IMR-90 (cell line): ENCODE measurements at regions not wholly inside any gene's neighbourhood (a gene's known extent, or its start where the extent isn't known, plus 50 kb on each side); places are given as distances from the start of the nearest gene placed in this dataset.

Experiments
- ATAC-seq: fragments of 200-7000 bp; cut with Tn5 transposase; 2 replicates; pipeline ENCODE4 v1.9.1; 2020; ENCODE audit warnings: low read depth, mild to moderate bottlenecking, moderate library complexity
- BruUV-seq: library from RNA; stranded (reverse); fragments of 400-500 nt; replicated peaks from 2 replicates; lab custom pipeline; 2021; lab: Mats Ljungman, UMichigan
- CTCF ChIA-PET: fragments of 300-600 bp; formaldehyde crosslinking; extraction: SDS; loops from one replicate; lab custom pipeline; 2021; ENCODE audit warnings: antibody characterized with exemption; lab: Yijun Ruan, JAX
- POLR2A ChIA-PET: fragments of 300-600 bp; sonication (Branson Sonifier 250); formaldehyde crosslinking; loops from one replicate; lab custom pipeline; 2022; ENCODE audit warnings: antibody characterized with exemption; ENCODE audit not compliant: unreplicated experiment; lab: Charles Lee
- DNase-seq: peaks from one replicate; pipeline ENCODE4 v3.0.0; 2013
- H2AFZ ChIP-seq: replicated peaks from 2 replicates; pipeline ENCODE3; 2013; ENCODE audit warnings: low read length, mild to moderate bottlenecking; ENCODE audit not compliant: poor library complexity
- H2AK5ac ChIP-seq: 2 replicates; pipeline ENCODE4 v1.6.1; 2013; ENCODE audit warnings: low read depth, low read length, inconsistent platforms
- H2AK9ac ChIP-seq: replicated peaks from 2 replicates; pipeline ENCODE3; 2013; ENCODE audit warnings: mild to moderate bottlenecking, low read depth, low read length, moderate library complexity; ENCODE audit not compliant: poor library complexity
- H2BK120ac ChIP-seq: 2 replicates; pipeline ENCODE4 v1.6.1; 2013; ENCODE audit warnings: low read depth, low read length, inconsistent platforms
- H2BK15ac ChIP-seq: 3 replicates; pipeline ENCODE4 v1.6.1; 2013; ENCODE audit warnings: low read depth, low read length, inconsistent platforms
- H2BK20ac ChIP-seq: 2 replicates; pipeline ENCODE4 v1.6.1; 2013; ENCODE audit warnings: low read depth, mild to moderate bottlenecking, inconsistent platforms, low read length, moderate library complexity
- H2BK5ac ChIP-seq: 2 replicates; pipeline ENCODE4 v1.6.1; 2013; ENCODE audit warnings: mild to moderate bottlenecking, low read depth, low read length, inconsistent platforms; ENCODE audit not compliant: poor library complexity, severe bottlenecking
- H3K14ac ChIP-seq: replicated peaks from 2 replicates; pipeline ENCODE4 v1.6.1; 2013; ENCODE audit warnings: low read depth, low read length, inconsistent platforms
- H3K18ac ChIP-seq: 2 replicates; pipeline ENCODE4 v1.6.1; 2013; ENCODE audit warnings: low read depth, low read length, control low read depth
- H3K23ac ChIP-seq: 2 replicates; pipeline ENCODE4 v1.6.1; 2013; ENCODE audit warnings: low read depth, low read length, inconsistent platforms
- H3K27ac ChIP-seq: 2 replicates; pipeline ENCODE4 v1.5.1; 2013; ENCODE audit warnings: mild to moderate bottlenecking, control low read depth, low read length; ENCODE audit not compliant: insufficient read depth
- H3K27me3 ChIP-seq: 2 replicates; pipeline ENCODE4 v1.6.1; 2013; ENCODE audit warnings: low read length; ENCODE audit not compliant: control insufficient read depth, insufficient read depth
- H3K36me3 ChIP-seq: 2 replicates; pipeline ENCODE4 v1.6.1; 2013; ENCODE audit warnings: low read length, mixed read lengths; ENCODE audit not compliant: control insufficient read depth, insufficient read depth
- H3K4ac ChIP-seq: 2 replicates; pipeline ENCODE4 v1.6.1; 2013; ENCODE audit warnings: low read depth, low read length, inconsistent platforms
- H3K4me1 ChIP-seq: 2 replicates; pipeline ENCODE4 v1.6.1; 2013; ENCODE audit warnings: low read length, mixed read lengths; ENCODE audit not compliant: control insufficient read depth, insufficient read depth
- H3K4me2 ChIP-seq: 2 replicates; pipeline ENCODE4 v1.6.1; 2013; ENCODE audit warnings: low read depth, mild to moderate bottlenecking, control low read depth, low read length, moderate library complexity
- H3K4me3 ChIP-seq: 2 replicates; pipeline ENCODE4 v1.5.1; 2013; ENCODE audit warnings: low read depth, mild to moderate bottlenecking, control low read depth, low read length, moderate library complexity; ENCODE audit not compliant: insufficient read depth
- H3K56ac ChIP-seq: 2 replicates; pipeline ENCODE4 v1.6.1; 2013; ENCODE audit warnings: low read length, inconsistent platforms; ENCODE audit not compliant: insufficient read depth; ENCODE audit errors: extremely low read depth
- H3K79me1 ChIP-seq, 2 experiments: 2 replicates each; pipeline ENCODE4 v1.6.1; 2013; ENCODE audit warnings: low read length in 2 of 2, inconsistent platforms in 1 of 2, low read depth in 1 of 2
- H3K9ac ChIP-seq: 2 replicates; pipeline ENCODE4 v1.6.1; 2013; ENCODE audit warnings: low read depth, low read length, control low read depth
- H3K9me1 ChIP-seq: 2 replicates; pipeline ENCODE4 v1.6.1; 2013; ENCODE audit warnings: low read length, inconsistent platforms; ENCODE audit not compliant: insufficient read depth
- H3K9me3 ChIP-seq: 2 replicates; pipeline ENCODE4 v1.6.1; 2013; ENCODE audit warnings: low read length; ENCODE audit not compliant: control insufficient read depth, insufficient read depth
- H4K20me1 ChIP-seq: 2 replicates; pipeline ENCODE4 v1.6.1; 2013; ENCODE audit warnings: low read length, inconsistent platforms; ENCODE audit not compliant: insufficient read depth
- H4K5ac ChIP-seq: 2 replicates; pipeline ENCODE4 v1.6.1; 2013; ENCODE audit warnings: mild to moderate bottlenecking, low read depth, low read length, control low read depth
- H4K8ac ChIP-seq, 2 experiments: 2 replicates each; pipeline ENCODE4 v1.6.1; 2013; ENCODE audit warnings: low read depth in 2 of 2, low read length in 2 of 2, control low read depth in 1 of 2, inconsistent platforms in 1 of 2
- H4K91ac ChIP-seq: 2 replicates; pipeline ENCODE4 v1.6.1; 2013; ENCODE audit warnings: low read depth, low read length, inconsistent platforms; ENCODE audit not compliant: insufficient read depth
- BHLHE40 ChIP-seq: fragments of 150-350 bp; IDR thresholded peaks from 2 replicates; pipeline ENCODE4 v1.6.1; 2016; ENCODE audit warnings: mild to moderate bottlenecking, low read depth, low read length
- CEBPB ChIP-seq: IDR thresholded peaks from 2 replicates; pipeline ENCODE4 v1.6.1; 2012; ENCODE audit warnings: low read depth, low read length, improper control_type of control experiment
- FOS ChIP-seq: fragments of 150-350 bp; IDR thresholded peaks from 2 replicates; pipeline ENCODE4 v1.6.1; 2016; ENCODE audit warnings: low read depth, low read length
- MAFK ChIP-seq: IDR thresholded peaks from 2 replicates; pipeline ENCODE4 v1.6.1; 2012; ENCODE audit warnings: low read depth, low read length, improper control_type of control experiment
- MAZ ChIP-seq: IDR thresholded peaks from 2 replicates; pipeline ENCODE4 v1.6.1; 2012; ENCODE audit warnings: low read depth, mild to moderate bottlenecking, low read length, improper control_type of control experiment, moderate library complexity, borderline replicate concordance
- SMC3 ChIP-seq: fragments of 150-350 bp; IDR thresholded peaks from 2 replicates; pipeline ENCODE4 v1.6.1; 2016; ENCODE audit warnings: low read depth, mild to moderate bottlenecking, antibody characterized with exemption, low read length, moderate library complexity
- WGBS, 2 experiments: methylation state at CpG; one replicate each; pipeline versions ENCODE4 v1.1.5 to v1.1.7; 2013; ENCODE audit warnings: missing lambda C conversion rate in 2 of 2; ENCODE audit not compliant: insufficient read length in 1 of 2; ENCODE audit errors: extremely low coverage in 2 of 2; 5-methylcytosine and 5-hydroxymethylcytosine counted together
- dilution Hi-C: fragments of 300-500 bp; cut with HindIII; formaldehyde crosslinking; loops from one replicate; pipeline ENCODE4 v1.14.3; 2018; ENCODE audit warnings: low sequenced_read_pairs; ENCODE audit not compliant: unreplicated experiment
- in situ Hi-C: fragments of 300-500 bp; cut with MboI; formaldehyde crosslinking; loops from 3 replicates; pipeline ENCODE4 v1.14.3; 2019; ENCODE audit warnings: low sequenced_read_pairs, inconsistent platforms, mixed read lengths
- intact Hi-C: fragments of 100-400 bp; cut with micrococcal nuclease; formaldehyde crosslinking; loops from 2 replicates; pipeline ENCODE4 v1.10.0; 2022
- TF ChIP-seq, protein P1 (sequence below): fragments of 150-350 bp; IDR thresholded peaks from 2 replicates; pipeline ENCODE4 v1.6.1; 2016; ENCODE audit warnings: low read depth, mild to moderate bottlenecking, low read length, moderate library complexity, borderline replicate concordance
- TF ChIP-seq, protein P2 (sequence below): fragments of 150-350 bp; IDR thresholded peaks from 2 replicates; pipeline ENCODE4 v1.6.1; 2017; ENCODE audit warnings: mild to moderate bottlenecking, antibody characterized with exemption, low read length, low read depth
- TF ChIP-seq, protein P3 (sequence below): conservative IDR thresholded peaks from 2 replicates; pipeline ENCODE4 v1.5.1; 2012; ENCODE audit warnings: mild to moderate bottlenecking, low read depth, low read length, improper control_type of control experiment

DNA sequence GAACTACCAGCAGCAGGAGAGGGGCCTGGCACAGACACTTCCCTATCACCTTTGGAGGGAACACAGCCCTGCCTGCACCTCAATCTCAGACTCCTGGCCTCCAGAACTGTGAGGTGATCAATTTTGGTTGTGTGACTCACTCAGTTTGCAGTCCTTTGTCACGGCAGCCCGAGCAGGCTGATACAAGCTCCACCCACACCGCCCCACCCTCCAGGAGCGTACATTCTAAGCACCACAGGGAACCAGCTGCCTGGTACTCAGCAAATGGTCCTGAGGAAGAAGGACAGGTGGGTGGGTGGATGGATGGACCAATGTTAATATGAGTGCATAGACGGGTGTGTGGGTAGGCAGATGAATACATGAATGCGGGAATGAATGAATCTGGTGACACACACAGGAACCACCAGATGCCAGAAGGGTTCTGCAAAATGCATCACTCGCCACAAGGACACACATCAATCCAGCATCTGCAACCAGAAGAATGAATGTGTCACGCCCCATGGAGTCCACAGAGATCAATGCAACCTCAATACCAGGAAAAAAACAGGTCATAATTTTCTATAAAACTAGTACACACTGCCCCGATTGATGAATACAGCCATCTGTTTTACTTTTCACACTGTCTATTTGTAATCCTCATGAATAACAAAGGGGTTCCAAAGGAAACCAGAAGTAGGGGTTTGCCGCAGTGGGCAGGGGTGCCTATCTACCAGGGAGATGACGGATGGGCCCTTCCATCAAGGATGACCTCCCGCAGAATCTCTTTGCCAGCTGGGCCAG, 284.5 kb downstream of the NPHP4 start (continued):
- TF ChIP-seq, protein P1, sequence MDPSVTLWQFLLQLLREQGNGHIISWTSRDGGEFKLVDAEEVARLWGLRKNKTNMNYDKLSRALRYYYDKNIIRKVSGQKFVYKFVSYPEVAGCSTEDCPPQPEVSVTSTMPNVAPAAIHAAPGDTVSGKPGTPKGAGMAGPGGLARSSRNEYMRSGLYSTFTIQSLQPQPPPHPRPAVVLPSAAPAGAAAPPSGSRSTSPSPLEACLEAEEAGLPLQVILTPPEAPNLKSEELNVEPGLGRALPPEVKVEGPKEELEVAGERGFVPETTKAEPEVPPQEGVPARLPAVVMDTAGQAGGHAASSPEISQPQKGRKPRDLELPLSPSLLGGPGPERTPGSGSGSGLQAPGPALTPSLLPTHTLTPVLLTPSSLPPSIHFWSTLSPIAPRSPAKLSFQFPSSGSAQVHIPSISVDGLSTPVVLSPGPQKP: no peak
- TF ChIP-seq BHLHE40: no peak
- TF ChIP-seq MAFK: no peak
- TF ChIP-seq FOS: no peak

DNA sequence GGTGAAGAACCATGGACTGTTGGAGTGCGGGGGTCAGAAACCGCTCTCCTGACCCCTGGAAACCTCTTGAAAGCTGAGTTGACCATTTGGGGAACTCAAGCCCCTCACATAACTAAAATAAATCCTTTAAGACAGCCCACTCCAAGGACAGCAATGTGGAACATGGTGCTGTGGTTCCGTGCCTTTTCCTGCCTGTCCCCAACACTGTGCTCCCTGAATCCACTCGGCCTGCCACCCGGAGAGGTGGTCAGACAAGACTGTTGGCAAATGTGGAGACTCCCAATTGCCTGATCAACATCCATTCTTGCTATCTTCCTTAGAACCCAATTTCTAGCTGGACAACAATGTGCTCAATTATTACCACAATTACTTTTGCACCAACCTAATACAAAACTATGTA, 286.0 kb downstream of the NPHP4 start:
- Histone ChIP-seq H2AFZ (no peak overlapping the region), H2AK5ac (no peak overlapping the region), H3K14ac (no peak overlapping the region), H2BK5ac (no peak overlapping the region), H2BK20ac (no peak overlapping the region), H4K8ac (no peak overlapping the region), H3K4me1 (no peaks in the 10 kb centered on the region), H4K20me1 (no peaks in the 10 kb centered on the region), H3K9ac (no peak overlapping the region), H3K4ac (no peak overlapping the region), H2BK15ac (no peak overlapping the region), H3K9me3 (peaks cover 41% of the 10 kb centered on the region), H3K56ac (no peak overlapping the region), H4K5ac (no peak overlapping the region), H4K91ac (no peak overlapping the region), H3K79me1 (no peaks in the 10 kb centered on the region), H3K27ac (no peak overlapping the region), H3K4me2 (no peak overlapping the region), H3K36me3 (no peaks in the 10 kb centered on the region), H3K4me3 (no peak overlapping the region), H3K18ac (no peak overlapping the region), H3K9me1 (no peaks in the 10 kb centered on the region), H2BK120ac (no peak overlapping the region), H3K23ac (no peak overlapping the region), H2AK9ac (no peak overlapping the region), H3K27me3 (no peaks in the 10 kb centered on the region)
- intact Hi-C loops (no loop called here), in situ Hi-C loops (no loop called here), dilution Hi-C loops (no loop called here)
- no TSS peak for BruUV-seq
- WGBS, 2 experiments: 56% methylated on average over 3 of the region's 5 CpGs; no CpG with 5 or more reads in 1 of the 2 experiments
- TF ChIP-seq CEBPB (no peak), SMC3 (no peak), MAZ (no peak)
- TF ChIP-seq, protein P2, sequence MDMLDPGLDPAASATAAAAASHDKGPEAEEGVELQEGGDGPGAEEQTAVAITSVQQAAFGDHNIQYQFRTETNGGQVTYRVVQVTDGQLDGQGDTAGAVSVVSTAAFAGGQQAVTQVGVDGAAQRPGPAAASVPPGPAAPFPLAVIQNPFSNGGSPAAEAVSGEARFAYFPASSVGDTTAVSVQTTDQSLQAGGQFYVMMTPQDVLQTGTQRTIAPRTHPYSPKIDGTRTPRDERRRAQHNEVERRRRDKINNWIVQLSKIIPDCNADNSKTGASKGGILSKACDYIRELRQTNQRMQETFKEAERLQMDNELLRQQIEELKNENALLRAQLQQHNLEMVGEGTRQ: no peak
- TF ChIP-seq, protein P1: no peak
- TF ChIP-seq, protein P3, sequence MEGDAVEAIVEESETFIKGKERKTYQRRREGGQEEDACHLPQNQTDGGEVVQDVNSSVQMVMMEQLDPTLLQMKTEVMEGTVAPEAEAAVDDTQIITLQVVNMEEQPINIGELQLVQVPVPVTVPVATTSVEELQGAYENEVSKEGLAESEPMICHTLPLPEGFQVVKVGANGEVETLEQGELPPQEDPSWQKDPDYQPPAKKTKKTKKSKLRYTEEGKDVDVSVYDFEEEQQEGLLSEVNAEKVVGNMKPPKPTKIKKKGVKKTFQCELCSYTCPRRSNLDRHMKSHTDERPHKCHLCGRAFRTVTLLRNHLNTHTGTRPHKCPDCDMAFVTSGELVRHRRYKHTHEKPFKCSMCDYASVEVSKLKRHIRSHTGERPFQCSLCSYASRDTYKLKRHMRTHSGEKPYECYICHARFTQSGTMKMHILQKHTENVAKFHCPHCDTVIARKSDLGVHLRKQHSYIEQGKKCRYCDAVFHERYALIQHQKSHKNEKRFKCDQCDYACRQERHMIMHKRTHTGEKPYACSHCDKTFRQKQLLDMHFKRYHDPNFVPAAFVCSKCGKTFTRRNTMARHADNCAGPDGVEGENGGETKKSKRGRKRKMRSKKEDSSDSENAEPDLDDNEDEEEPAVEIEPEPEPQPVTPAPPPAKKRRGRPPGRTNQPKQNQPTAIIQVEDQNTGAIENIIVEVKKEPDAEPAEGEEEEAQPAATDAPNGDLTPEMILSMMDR: no peak
- ChIA-PET POLR2A (no interaction called here), CTCF (no interaction called here)
- no peak for DNase-seq
- no peak for ATAC-seq
